ENCODE measurements at regions not wholly inside any gene's neighbourhood (a gene's known extent, or its start where the extent isn't known, plus 50 kb on each side); places are given as distances from the start of the nearest gene placed in this dataset.

- TF ChIP-seq CTCF (IDR thresholded peaks at IDR 0.05 in 4 of 5, conservative IDR thresholded peaks at IDR 0.05 in 1 of 5) (no peak), POLR2A (IDR thresholded peaks at IDR 0.05) (no peak)
Observed at GRCh38 chr11:42555190-42555589, 756.6 kb upstream of the API5 start.
